ENCODE measurements at regions not wholly inside any gene's neighbourhood (a gene's known extent, or its start where the extent isn't known, plus 50 kb on each side); places are given as distances from the start of the nearest gene placed in this dataset.

GRCh38 chr4:173699841-173700475 lies 169.9 kb upstream of the HAND2 start:
- TF ChIP-seq, protein P1, sequence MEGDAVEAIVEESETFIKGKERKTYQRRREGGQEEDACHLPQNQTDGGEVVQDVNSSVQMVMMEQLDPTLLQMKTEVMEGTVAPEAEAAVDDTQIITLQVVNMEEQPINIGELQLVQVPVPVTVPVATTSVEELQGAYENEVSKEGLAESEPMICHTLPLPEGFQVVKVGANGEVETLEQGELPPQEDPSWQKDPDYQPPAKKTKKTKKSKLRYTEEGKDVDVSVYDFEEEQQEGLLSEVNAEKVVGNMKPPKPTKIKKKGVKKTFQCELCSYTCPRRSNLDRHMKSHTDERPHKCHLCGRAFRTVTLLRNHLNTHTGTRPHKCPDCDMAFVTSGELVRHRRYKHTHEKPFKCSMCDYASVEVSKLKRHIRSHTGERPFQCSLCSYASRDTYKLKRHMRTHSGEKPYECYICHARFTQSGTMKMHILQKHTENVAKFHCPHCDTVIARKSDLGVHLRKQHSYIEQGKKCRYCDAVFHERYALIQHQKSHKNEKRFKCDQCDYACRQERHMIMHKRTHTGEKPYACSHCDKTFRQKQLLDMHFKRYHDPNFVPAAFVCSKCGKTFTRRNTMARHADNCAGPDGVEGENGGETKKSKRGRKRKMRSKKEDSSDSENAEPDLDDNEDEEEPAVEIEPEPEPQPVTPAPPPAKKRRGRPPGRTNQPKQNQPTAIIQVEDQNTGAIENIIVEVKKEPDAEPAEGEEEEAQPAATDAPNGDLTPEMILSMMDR (IDR thresholded peaks at IDR 0.05), result no peak
- TF ChIP-seq ZFX (IDR thresholded peaks at IDR 0.05; ENCODE audit: borderline replicate concordance), result no peak

Data from 22Rv1 (cell line).